Stimulated activated CD4-positive, alpha-beta T cell treated with anti-CD3 and anti-CD28 coated beads, Interleukin-2, amount 100 ng/mL, for 48 hours (primary cell): ENCODE measurements at regions not wholly inside any gene's neighbourhood (a gene's known extent, or its start where the extent isn't known, plus 50 kb on each side); places are given as distances from the start of the nearest gene placed in this dataset.

Experiments
- DNase-seq, 2 donors: peaks; one replicate each; pipeline ENCODE4 v3.0.0-alpha.2; 2020

- DNase-seq, result no peak
Observed at GRCh38 chr11:71307811-71308645, 55.7 kb upstream of the SHANK2 start.

DNA sequence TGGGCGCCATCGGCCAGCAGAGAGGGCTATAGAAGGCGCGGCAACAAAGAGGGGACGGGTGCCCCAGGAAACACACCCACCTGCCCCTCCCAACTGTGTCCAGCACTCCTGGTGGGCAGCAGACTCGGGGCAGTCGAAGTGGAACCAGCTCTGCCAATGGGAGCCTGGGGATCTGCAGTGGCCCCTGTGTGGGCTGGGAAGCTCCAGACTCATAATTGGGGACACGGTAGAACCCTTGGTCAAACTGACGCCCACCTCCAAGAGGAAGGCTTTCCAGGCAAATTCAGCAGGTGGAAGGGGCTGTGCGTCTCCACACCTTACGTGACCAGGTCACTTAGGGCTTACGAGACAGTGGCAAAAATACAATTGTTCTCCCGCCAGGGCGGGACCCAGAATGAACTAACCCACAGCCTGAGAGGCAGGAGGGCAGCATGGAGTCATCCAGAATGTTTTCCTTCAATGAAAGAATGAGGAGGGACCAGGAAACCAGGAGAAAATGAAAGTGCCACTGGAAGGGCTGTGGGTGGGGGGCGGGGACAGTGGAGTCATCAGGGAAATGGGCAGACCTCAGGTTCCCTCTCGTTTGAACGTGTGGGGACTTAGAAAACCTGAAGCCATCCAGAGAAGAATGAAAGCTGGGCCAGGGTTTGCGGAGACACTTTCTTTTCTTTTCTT is 53.2 kb upstream of the SHANK2 start:
- no peak for DNase-seq

GRCh38 chr11:71305041-71305440 is 52.7 kb upstream of the SHANK2 start:
- DNase-seq, result no peak

DNA sequence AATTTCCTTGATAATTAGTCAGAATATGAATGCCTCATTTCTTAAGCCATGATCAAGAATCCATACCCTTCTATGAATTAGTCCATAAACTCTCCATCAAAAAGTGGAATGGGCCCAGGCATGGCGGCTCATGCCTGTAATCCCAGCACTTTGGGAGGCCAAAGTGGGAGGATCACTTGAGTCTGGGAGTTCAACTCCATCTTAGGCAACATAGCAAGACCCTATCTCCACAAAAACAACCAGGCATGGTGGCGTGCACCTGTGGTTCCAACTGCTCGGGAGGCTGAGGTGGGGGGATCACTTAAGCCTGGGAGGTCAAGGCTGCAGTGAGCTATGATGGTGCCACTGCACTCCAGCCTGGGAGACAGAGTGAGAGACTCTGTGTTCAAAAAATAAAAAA is 52.1 kb upstream of the SHANK2 start:
- no peak for DNase-seq

DNA sequence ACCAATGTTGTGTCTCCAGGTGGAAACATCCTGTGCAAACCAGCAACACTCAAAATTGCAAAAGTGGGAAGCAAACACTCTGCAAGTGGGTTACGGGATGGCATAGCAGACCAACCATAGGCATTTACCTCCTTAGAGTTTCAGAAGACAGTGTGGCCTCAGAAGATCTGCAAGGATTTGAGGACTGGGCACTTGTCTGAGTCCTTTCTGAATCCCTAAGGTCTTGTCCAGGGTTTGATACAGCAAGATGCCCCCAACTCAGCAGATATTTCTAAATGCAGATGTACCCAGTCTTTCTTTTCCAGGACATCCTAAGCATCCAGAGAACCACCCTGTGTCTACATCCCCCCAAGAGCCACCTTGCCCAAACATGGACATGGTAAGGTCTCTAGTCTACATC is 51.7 kb upstream of the SHANK2 start:
- no peak for DNase-seq

DNA sequence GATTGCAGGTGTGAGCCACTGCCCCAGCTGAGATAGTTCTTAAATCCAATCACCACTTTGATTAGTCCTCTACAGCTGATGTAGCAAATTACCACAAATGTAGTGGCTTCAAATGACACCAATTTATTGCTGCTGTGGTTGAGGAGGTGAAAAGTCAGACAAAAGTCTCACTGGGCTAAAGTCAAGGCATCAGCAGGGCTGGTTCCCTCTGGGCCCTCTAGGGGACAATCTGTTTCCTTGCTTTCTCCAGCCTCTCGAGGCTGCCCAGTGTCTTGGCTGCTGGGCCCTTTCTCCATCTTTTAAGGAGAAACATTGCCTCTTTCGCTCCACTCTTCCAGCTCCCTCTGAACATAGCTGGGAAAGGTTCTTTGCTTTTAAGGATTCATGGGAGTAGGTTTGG is 50.5 kb upstream of the SHANK2 start:
- DNase-seq, result no peak

DNA sequence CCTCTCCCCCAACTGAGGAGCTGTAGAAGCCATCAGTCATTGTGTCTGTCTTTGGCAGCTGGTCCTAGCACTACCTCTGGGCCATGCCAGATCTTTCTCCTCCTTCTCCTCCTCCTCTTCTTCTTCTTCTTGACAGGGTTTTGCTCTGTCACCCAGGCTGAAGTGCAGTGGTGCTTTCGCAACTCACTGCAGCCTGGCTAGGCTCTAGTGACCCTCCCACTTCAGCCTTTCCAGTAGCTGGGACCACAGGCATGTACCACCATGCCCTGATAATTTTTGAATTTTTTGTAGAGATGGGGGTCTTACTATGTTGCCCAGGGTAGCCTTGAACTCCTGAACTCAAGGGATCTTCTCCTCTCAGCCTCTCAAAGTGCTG is 50.1 kb upstream of the SHANK2 start:
- DNase-seq, result no peak
